ENCODE measurements at regions not wholly inside any gene's neighbourhood (a gene's known extent, or its start where the extent isn't known, plus 50 kb on each side); places are given as distances from the start of the nearest gene placed in this dataset.
"Not testable (repeated sequence)": the region's sequence is repeated elsewhere in the genome, so short reads cannot be mapped to it uniquely, and the experiment has no call there.

- no peaks in the 10 kb centered on the region for H3K9me3 ChIP-seq
- H3K4me3 ChIP-seq (replicated peaks in 1 of 3): no peak overlapping the region
- peak; percentile 64 to 72 for DNase-seq
- H3K4me1 ChIP-seq: peaks cover 5 to 20% of the 10 kb centered on the region in 2 donors
- 27 to 44% methylated on average over 8 of the region's 8 CpGs for WGBS, 2 donors
- H3K27ac ChIP-seq: peak overlapping the region; percentile 60 to 66 (median 66)
- peak in 2 of 6 experiments; percentile 11 to 21 for TF ChIP-seq CTCF (IDR thresholded peaks at IDR 0.05)
- TF ChIP-seq POLR2A (IDR thresholded peaks at IDR 0.05): no peak
- intact Hi-C loops (cut with DNase I): no loop called here
- H3K27me3 ChIP-seq: no peaks in the 10 kb centered on the region
- H3K36me3 ChIP-seq: no peaks in the 10 kb centered on the region
These were observed 61.7 kb upstream of the LYRM9 start for GRCh38 chr17:27954548-27955495.

- H3K4me3 ChIP-seq (replicated peaks in 1 of 3): no peak overlapping the region
- TF ChIP-seq CTCF (IDR thresholded peaks at IDR 0.05): no peak
- no peaks in the 10 kb centered on the region for H3K27me3 ChIP-seq
- 82 to 88% methylated on average over 11 to 13 of the region's 13 CpGs for WGBS, 2 donors
- intact Hi-C loops (cut with DNase I): no loop called here
- no peaks in the 10 kb centered on the region for H3K9me3 ChIP-seq
- no peak for DNase-seq
- H3K4me1 ChIP-seq: peaks cover 5 to 20% of the 10 kb centered on the region in 2 donors
- H3K36me3 ChIP-seq: no peaks in the 10 kb centered on the region
- no peak overlapping the region for H3K27ac ChIP-seq
These were observed 63.7 kb upstream of the LYRM9 start for GRCh38 chr17:27956601-27957445.

- 86 to 92% methylated on average over 4 of the region's 4 CpGs for WGBS, 2 donors
- H3K27ac ChIP-seq; H3K36me3 ChIP-seq; H3K27me3 ChIP-seq; H3K4me3 ChIP-seq (replicated peaks in 1 of 3); DNase-seq; H3K9me3 ChIP-seq; intact Hi-C loops (cut with DNase I): not testable (repeated sequence)
- H3K4me1 ChIP-seq: peaks cover 5 to 20% of the 10 kb centered on the region in 2 donors
These were observed 64.3 kb upstream of the LYRM9 start for GRCh38 chr17:27957446-27957793.

- WGBS, 2 donors: 58 to 69% methylated on average over 3 of the region's 3 CpGs
- Histone ChIP-seq H3K27me3 (no peaks in the 10 kb centered on the region), H3K9me3 (no peaks in the 10 kb centered on the region), H3K36me3 (no peaks in the 10 kb centered on the region), H3K27ac (no peak overlapping the region), H3K4me3 (replicated peaks in 1 of 3) (no peak overlapping the region), H3K4me1 (peaks cover 5 to 26% of the 10 kb centered on the region in 2 donors)
- DNase-seq: no peak
- TF ChIP-seq POLR2A (IDR thresholded peaks at IDR 0.05) (no peak), CTCF (IDR thresholded peaks at IDR 0.05) (no peak)
- intact Hi-C loops (cut with DNase I): no loop called here
These were observed 65.7 kb upstream of the LYRM9 start for GRCh38 chr17:27958708-27959381.

GRCh38 chr17:27959382-27959709, 66.2 kb upstream of the LYRM9 start:
- H3K9me3 ChIP-seq: no peaks in the 10 kb centered on the region
- H3K4me3 ChIP-seq (replicated peaks in 1 of 3): no peak overlapping the region
- no peaks in the 10 kb centered on the region for H3K27me3 ChIP-seq
- TF ChIP-seq POLR2A (IDR thresholded peaks at IDR 0.05): no peak
- TF ChIP-seq CTCF (IDR thresholded peaks at IDR 0.05): no peak
- WGBS, 2 donors: 78% methylated on average over 5 of the region's 5 CpGs
- intact Hi-C loops (cut with DNase I): no loop called here
- peaks cover 8 to 25% of the 10 kb centered on the region in 2 donors for H3K4me1 ChIP-seq
- H3K27ac ChIP-seq: no peak overlapping the region
- no peaks in the 10 kb centered on the region for H3K36me3 ChIP-seq
- no peak for DNase-seq
